Mesenchymal stem cell (in vitro differentiated cells and primary cell): ENCODE measurements at regions not wholly inside any gene's neighbourhood (a gene's known extent, or its start where the extent isn't known, plus 50 kb on each side); places are given as distances from the start of the nearest gene placed in this dataset.

ENCODE experiments used
- DNase-seq: peaks from one replicate; pipeline ENCODE4 v3.0.0-alpha.2; 2013
- H2AFZ ChIP-seq: one replicate; pipeline ENCODE4 v1.6.1; 2013; ENCODE audit warnings: low read depth, mild to moderate bottlenecking, control low read depth, inconsistent platforms, low read length, moderate library complexity
- H2AK5ac ChIP-seq: 2 replicates; pipeline ENCODE4 v1.6.1; 2013; ENCODE audit warnings: low read length, moderate library complexity, mild to moderate bottlenecking, inconsistent platforms; ENCODE audit not compliant: severe bottlenecking
- H2BK120ac ChIP-seq: one replicate; pipeline ENCODE4 v1.6.1; 2013; ENCODE audit warnings: low read depth, mild to moderate bottlenecking, inconsistent platforms, low read length, moderate library complexity
- H2BK12ac ChIP-seq, 2 experiments: one replicate each; pipeline ENCODE4 v1.6.1; 2013; ENCODE audit warnings: inconsistent platforms in 2 of 2, low read length in 2 of 2, mild to moderate bottlenecking in 2 of 2, moderate library complexity in 2 of 2, control low read depth in 1 of 2
- H2BK15ac ChIP-seq: one replicate; pipeline ENCODE4 v1.6.1; 2013; ENCODE audit warnings: mild to moderate bottlenecking, low read depth, inconsistent platforms; ENCODE audit not compliant: poor library complexity, severe bottlenecking
- H2BK5ac ChIP-seq: 2 replicates; pipeline ENCODE4 v1.6.1; 2013; ENCODE audit warnings: low read depth, mild to moderate bottlenecking, low read length, control low read depth, inconsistent platforms; ENCODE audit not compliant: poor library complexity, severe bottlenecking
- H3K14ac ChIP-seq, 2 experiments: one replicate each; pipeline ENCODE4 v1.6.1; 2013; ENCODE audit warnings: inconsistent platforms in 2 of 2, low read length in 2 of 2, control low read depth in 1 of 2, mild to moderate bottlenecking in 1 of 2, moderate library complexity in 1 of 2
- H3K18ac ChIP-seq, 2 experiments: one replicate each; pipeline ENCODE4 v1.6.1; 2013; ENCODE audit warnings: inconsistent platforms in 2 of 2, low read length in 2 of 2, control low read depth in 1 of 2, low read depth in 1 of 2, mild to moderate bottlenecking in 1 of 2
- H3K23ac ChIP-seq, 2 experiments: one replicate each; pipeline ENCODE4 v1.6.1; 2013; ENCODE audit warnings: inconsistent platforms in 2 of 2, low read length in 2 of 2, mild to moderate bottlenecking in 2 of 2, moderate library complexity in 2 of 2, control low read depth in 1 of 2
- H3K27ac ChIP-seq: 2 replicates; pipeline ENCODE4 v1.5.1; 2013; ENCODE audit warnings: mild to moderate bottlenecking, moderate library complexity, low read length, control low read depth, inconsistent platforms; ENCODE audit not compliant: poor library complexity, severe bottlenecking
- H3K27me3 ChIP-seq, 2 experiments: 2 replicates each; pipeline versions ENCODE4 v1.6.1 to v1.7.0; 2013; ENCODE audit warnings: low read length in 2 of 2, mild to moderate bottlenecking in 2 of 2, moderate library complexity in 2 of 2, control low read depth in 1 of 2, inconsistent platforms in 1 of 2; ENCODE audit not compliant: control insufficient read depth in 1 of 2, insufficient read depth in 1 of 2
- H3K36me3 ChIP-seq, 2 experiments: 2 replicates each; pipeline versions ENCODE4 v1.6.1 to v1.7.0; 2013; ENCODE audit warnings: low read length in 2 of 2, control low read depth in 1 of 2, inconsistent platforms in 1 of 2, low read depth in 1 of 2, mild to moderate bottlenecking in 1 of 2; ENCODE audit not compliant: insufficient read depth in 2 of 2, control insufficient read depth in 1 of 2
- H3K4ac ChIP-seq, 2 experiments: one replicate each; pipeline ENCODE4 v1.6.1; 2013; ENCODE audit warnings: inconsistent platforms in 2 of 2, low read length in 2 of 2, mild to moderate bottlenecking in 2 of 2, moderate library complexity in 2 of 2, control low read depth in 1 of 2, low read depth in 1 of 2
- H3K4me1 ChIP-seq: 2 replicates; pipeline ENCODE4 v1.6.1; 2013; ENCODE audit warnings: low read depth, low read length, control low read depth; ENCODE audit not compliant: control insufficient read depth, insufficient read depth
- H3K4me2 ChIP-seq: 2 replicates; pipeline ENCODE4 v1.6.1; 2013; ENCODE audit warnings: low read length, mild to moderate bottlenecking, inconsistent platforms; ENCODE audit not compliant: poor library complexity, severe bottlenecking
- H3K4me3 ChIP-seq, 2 experiments: 2 replicates each; pipeline versions ENCODE4 v1.5.1 to v1.7.0; 2013; ENCODE audit warnings: low read length in 2 of 2, mild to moderate bottlenecking in 2 of 2, control low read depth in 1 of 2, low read depth in 1 of 2; ENCODE audit not compliant: insufficient read depth in 1 of 2
- H3K79me1 ChIP-seq: replicated peaks from 2 replicates; pipeline ENCODE4 v1.6.1; 2013; ENCODE audit warnings: mild to moderate bottlenecking, control low read depth, low read length, inconsistent platforms; ENCODE audit not compliant: poor library complexity, severe bottlenecking
- H3K9ac ChIP-seq: 2 replicates; pipeline ENCODE4 v1.7.0; 2013; ENCODE audit warnings: mild to moderate bottlenecking, low read length, moderate library complexity
- H3K9me3 ChIP-seq: 2 replicates; pipeline ENCODE4 v1.7.0; 2013; ENCODE audit warnings: mild to moderate bottlenecking, low read length; ENCODE audit not compliant: control insufficient read depth
- H4K8ac ChIP-seq: one replicate; pipeline ENCODE4 v1.6.1; 2013; ENCODE audit warnings: inconsistent platforms, mild to moderate bottlenecking, low read length, moderate library complexity
- H4K91ac ChIP-seq: one replicate; pipeline ENCODE4 v1.6.1; 2013; ENCODE audit warnings: mild to moderate bottlenecking, low read length, inconsistent platforms
- WGBS: methylation state at CpG from one replicate; pipeline ENCODE4 v1.1.7; 2013; ENCODE audit warnings: mixed read lengths; 5-methylcytosine and 5-hydroxymethylcytosine counted together

GRCh38 chr9:26331223-26331622 lies 561.4 kb downstream of the CAAP1 start:
- H2AK5ac ChIP-seq, result no peak overlapping the region
- no peak overlapping the region for H3K9ac ChIP-seq
- H3K23ac ChIP-seq, result no peak overlapping the region
- no peak overlapping the region for H4K91ac ChIP-seq
- H3K79me1 ChIP-seq, result no peaks in the 10 kb centered on the region
- H2BK120ac ChIP-seq, result no peak overlapping the region
- H4K8ac ChIP-seq, result no peak overlapping the region
- 95% methylated on average over 3 of the region's 3 CpGs for WGBS
- H2BK5ac ChIP-seq, result no peak overlapping the region
- H3K4me1 ChIP-seq, result no peaks in the 10 kb centered on the region
- no peak overlapping the region for H3K14ac ChIP-seq
- H3K18ac ChIP-seq, result no peak overlapping the region
- H3K27me3 ChIP-seq, result no peaks in the 10 kb centered on the region
- H3K9me3 ChIP-seq, result no peaks in the 10 kb centered on the region
- H3K4ac ChIP-seq, result no peak overlapping the region
- no peak for DNase-seq
- H2BK15ac ChIP-seq, result no peak overlapping the region
- no peak overlapping the region for H3K27ac ChIP-seq
- H2AFZ ChIP-seq, result no peak overlapping the region
- H3K4me3 ChIP-seq, result no peak overlapping the region
- no peaks in the 10 kb centered on the region for H3K36me3 ChIP-seq
- no peak overlapping the region for H3K4me2 ChIP-seq
- no peak overlapping the region for H2BK12ac ChIP-seq

- no peak for DNase-seq
- no peak overlapping the region for H2BK15ac ChIP-seq
- no peak overlapping the region for H3K4me3 ChIP-seq
- no peaks in the 10 kb centered on the region for H3K36me3 ChIP-seq
- H4K8ac ChIP-seq, result no peak overlapping the region
- H3K18ac ChIP-seq, result no peak overlapping the region
- H3K14ac ChIP-seq, result no peak overlapping the region
- no peak overlapping the region for H4K91ac ChIP-seq
- H2BK5ac ChIP-seq, result no peak overlapping the region
- H3K27ac ChIP-seq, result no peak overlapping the region
- H3K79me1 ChIP-seq, result no peaks in the 10 kb centered on the region
- H3K4me1 ChIP-seq, result no peaks in the 10 kb centered on the region
- H2BK120ac ChIP-seq, result no peak overlapping the region
- H3K9me3 ChIP-seq, result no peaks in the 10 kb centered on the region
- H3K27me3 ChIP-seq, result no peaks in the 10 kb centered on the region
- WGBS, result 54% methylated on average over 3 of the region's 3 CpGs
- H2AK5ac ChIP-seq, result no peak overlapping the region
- H2AFZ ChIP-seq, result no peak overlapping the region
- no peak overlapping the region for H2BK12ac ChIP-seq
- no peak overlapping the region for H3K4me2 ChIP-seq
- no peak overlapping the region for H3K9ac ChIP-seq
- no peak overlapping the region for H3K4ac ChIP-seq
- H3K23ac ChIP-seq, result no peak overlapping the region
Observed at GRCh38 chr9:26329974-26330373, 562.6 kb downstream of the CAAP1 start.

DNA sequence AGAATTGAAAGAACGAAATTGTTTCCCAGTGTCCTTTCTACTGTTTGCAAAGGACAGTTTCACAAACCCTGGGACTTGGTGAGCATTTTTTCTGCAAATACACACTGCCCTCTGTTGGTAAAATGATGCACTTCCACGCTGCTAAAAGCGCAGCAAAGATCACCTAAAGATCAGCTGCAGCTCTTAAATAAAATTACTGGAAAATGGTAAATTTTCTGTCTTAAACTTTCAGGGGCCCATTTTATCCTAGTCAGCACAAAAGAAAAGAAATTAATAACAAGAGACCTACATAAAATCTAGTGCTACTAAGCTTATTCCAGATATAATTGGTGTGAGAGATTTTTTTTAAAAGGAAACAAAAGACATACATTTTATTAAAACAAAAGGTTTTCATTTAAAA lies 566.0 kb downstream of the CAAP1 start:
- H2AFZ ChIP-seq, result no peak overlapping the region
- H4K8ac ChIP-seq, result no peak overlapping the region
- no peaks in the 10 kb centered on the region for H3K4me1 ChIP-seq
- H3K27me3 ChIP-seq, result no peaks in the 10 kb centered on the region
- 7% methylated on average over 1 of the region's 3 CpGs for whole genome bisulfite sequencing
- no peak overlapping the region for H3K4ac ChIP-seq
- no peaks in the 10 kb centered on the region for H3K9me3 ChIP-seq
- no peak overlapping the region for H2BK15ac ChIP-seq
- no peak overlapping the region for H2AK5ac ChIP-seq
- no peak overlapping the region for H3K4me3 ChIP-seq
- H3K27ac ChIP-seq, result peak overlapping the region; percentile 92
- peak; percentile 78 for DNase-seq
- no peaks in the 10 kb centered on the region for H3K36me3 ChIP-seq
- no peak overlapping the region for H2BK5ac ChIP-seq
- no peak overlapping the region for H3K4me2 ChIP-seq
- H3K23ac ChIP-seq, result no peak overlapping the region
- H3K14ac ChIP-seq, result no peak overlapping the region
- peak overlapping the region; percentile 57 for H3K9ac ChIP-seq
- no peaks in the 10 kb centered on the region for H3K79me1 ChIP-seq
- H3K18ac ChIP-seq, result no peak overlapping the region
- no peak overlapping the region for H4K91ac ChIP-seq
- H2BK12ac ChIP-seq, result no peak overlapping the region
- H2BK120ac ChIP-seq, result no peak overlapping the region

DNA sequence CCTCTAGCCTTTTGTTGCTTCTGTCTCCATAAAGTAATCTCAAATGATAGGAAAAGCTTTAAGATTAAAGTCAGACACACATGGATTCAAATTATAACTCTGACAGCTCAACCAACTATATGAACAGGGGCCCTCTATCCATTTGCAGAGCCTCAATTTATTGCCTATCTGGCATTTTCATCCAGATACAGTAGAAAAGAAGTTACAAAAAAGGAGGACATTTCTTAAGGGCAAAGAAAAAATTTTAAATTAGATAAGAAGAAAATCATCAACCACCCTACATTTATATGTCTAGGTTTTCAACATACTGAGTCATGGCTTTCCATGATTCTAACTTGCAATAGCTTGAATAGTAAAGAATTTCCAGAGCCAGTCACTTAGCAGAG lies 567.2 kb downstream of the CAAP1 start:
- no peak overlapping the region for H2AFZ ChIP-seq
- H3K36me3 ChIP-seq, result no peaks in the 10 kb centered on the region
- H4K91ac ChIP-seq, result no peak overlapping the region
- H3K4me3 ChIP-seq, result no peak overlapping the region
- no peak overlapping the region for H4K8ac ChIP-seq
- H2BK15ac ChIP-seq, result no peak overlapping the region
- peak overlapping the region; percentile 92 for H3K27ac ChIP-seq
- H2AK5ac ChIP-seq, result no peak overlapping the region
- no peaks in the 10 kb centered on the region for H3K9me3 ChIP-seq
- no peak overlapping the region for H3K23ac ChIP-seq
- H3K4ac ChIP-seq, result no peak overlapping the region
- no peak overlapping the region for H3K18ac ChIP-seq
- H3K79me1 ChIP-seq, result no peaks in the 10 kb centered on the region
- H2BK120ac ChIP-seq, result no peak overlapping the region
- H3K14ac ChIP-seq, result no peak overlapping the region
- H3K4me2 ChIP-seq, result no peak overlapping the region
- H2BK5ac ChIP-seq, result peak overlapping the region; percentile 81
- no peaks in the 10 kb centered on the region for H3K4me1 ChIP-seq
- DNase-seq, result peak; percentile 49
- H2BK12ac ChIP-seq, result no peak overlapping the region
- H3K27me3 ChIP-seq, result no peaks in the 10 kb centered on the region
- H3K9ac ChIP-seq, result peak overlapping the region; percentile 66
